Dermis microvascular lymphatic vessel endothelial cell (primary cell): ENCODE measurements at regions not wholly inside any gene's neighbourhood (a gene's known extent, or its start where the extent isn't known, plus 50 kb on each side); places are given as distances from the start of the nearest gene placed in this dataset.
A peak's percentile ranks its signal among the peaks of the same experiment; 100 is the strongest.
"Not testable (repeated sequence)": the region's sequence is repeated elsewhere in the genome, so short reads cannot be mapped to it uniquely, and the experiment has no call there.

ENCODE experiments used
- DNase-seq, 2 donors: peaks; one replicate each; pipeline versions ENCODE4 v3.0.0 to v3.0.0-alpha.2; 2010; ENCODE audit warnings: low read depth in 2 of 2

DNA sequence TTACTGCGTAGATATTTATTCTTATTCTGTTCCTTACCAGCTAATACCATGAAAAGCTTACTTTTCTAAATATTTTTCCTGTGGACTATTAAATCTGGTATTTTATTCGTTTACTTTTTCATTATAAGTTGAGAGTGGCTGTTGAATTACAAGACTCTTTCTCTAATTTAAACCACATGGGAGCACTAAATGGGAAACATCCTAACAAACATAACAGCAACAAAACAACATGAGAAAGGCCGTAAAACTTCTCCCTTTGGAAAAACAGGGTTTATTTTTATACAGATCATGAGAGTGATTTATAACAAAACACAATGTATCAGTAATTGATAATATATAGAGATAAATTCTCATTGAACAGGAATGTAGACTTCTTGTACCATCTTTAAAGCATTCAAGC lies 1592.1 kb downstream of the EFNB2 start:
- no peak for DNase-seq

DNA sequence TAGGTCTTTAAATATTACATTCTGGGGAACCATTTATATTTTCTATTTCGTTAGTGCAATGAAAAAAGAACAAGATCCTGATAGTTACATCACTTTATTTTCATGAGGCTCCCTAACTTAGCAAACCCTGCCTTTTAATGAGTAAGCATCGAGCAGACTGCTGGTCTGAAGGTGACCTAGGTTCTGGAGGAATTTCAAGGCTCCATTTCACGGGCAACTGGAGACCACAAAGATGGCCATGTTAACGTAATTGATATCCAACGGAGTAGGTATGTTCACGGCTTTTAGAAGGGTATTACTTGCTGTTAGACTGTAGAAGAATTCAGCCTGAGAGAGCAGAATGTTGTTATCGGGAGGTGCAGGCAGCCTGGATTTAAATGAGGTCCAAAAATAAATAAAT lies 1597.6 kb downstream of the EFNB2 start:
- no peak for DNase-seq

DNA sequence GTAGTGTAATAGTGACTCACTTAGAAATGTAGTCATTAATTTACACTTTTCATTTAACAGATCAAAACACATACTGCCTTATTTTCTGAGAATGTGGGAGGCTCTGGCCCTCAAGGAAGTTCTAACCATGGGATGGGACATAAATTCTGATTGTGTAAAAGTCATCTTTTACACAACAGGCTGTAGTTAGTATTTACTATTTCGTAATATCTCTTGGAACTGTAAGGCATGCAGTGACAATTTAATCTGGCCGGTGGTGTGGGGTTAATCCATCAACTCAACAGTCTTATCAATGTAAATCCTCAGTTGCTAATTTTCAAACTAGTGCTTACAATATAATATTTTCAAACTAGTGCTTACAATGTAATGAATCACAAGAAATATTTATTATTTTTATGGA lies 1599.2 kb downstream of the EFNB2 start:
- no peak for DNase-seq

DNA sequence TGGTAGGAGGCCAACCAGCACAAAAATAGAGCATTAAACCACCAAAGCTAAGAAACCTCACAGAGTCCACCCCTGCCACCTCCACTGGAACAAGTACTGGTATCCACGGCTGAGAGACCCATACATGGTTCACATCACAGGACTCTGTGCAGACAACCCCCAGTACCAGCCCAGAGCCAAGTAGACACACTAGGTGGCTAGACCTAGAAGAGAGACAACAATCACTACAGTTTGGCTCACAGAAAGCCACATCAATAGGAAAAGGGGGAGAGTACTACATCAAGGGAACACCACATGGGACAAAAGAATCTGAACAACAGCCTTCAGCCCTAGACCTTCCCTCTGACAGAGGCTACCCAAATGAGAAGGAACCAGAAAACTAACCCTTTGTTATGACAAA lies 1614.9 kb downstream of the EFNB2 start:
- not testable (repeated sequence) for DNase-seq

DNA sequence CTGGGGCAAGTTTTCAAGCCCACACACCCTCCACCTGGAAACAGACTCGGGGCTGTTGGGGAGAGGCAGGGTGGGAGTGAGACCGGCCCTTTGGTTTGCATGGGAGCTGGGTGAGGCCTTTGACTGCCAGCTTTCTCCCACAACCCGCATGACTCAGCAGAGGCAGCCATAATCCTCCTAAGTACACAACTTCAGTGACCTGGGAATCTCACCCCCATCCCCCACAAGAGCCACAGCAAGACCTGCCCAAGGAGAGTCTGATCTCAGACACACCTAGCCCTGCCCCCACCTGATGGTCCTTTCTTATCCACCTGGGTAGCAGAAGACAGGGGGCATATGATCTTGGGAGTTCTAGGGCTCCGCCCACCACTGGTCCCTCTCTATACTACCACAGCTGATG lies 1615.4 kb downstream of the EFNB2 start:
- no peak for DNase-seq

DNA sequence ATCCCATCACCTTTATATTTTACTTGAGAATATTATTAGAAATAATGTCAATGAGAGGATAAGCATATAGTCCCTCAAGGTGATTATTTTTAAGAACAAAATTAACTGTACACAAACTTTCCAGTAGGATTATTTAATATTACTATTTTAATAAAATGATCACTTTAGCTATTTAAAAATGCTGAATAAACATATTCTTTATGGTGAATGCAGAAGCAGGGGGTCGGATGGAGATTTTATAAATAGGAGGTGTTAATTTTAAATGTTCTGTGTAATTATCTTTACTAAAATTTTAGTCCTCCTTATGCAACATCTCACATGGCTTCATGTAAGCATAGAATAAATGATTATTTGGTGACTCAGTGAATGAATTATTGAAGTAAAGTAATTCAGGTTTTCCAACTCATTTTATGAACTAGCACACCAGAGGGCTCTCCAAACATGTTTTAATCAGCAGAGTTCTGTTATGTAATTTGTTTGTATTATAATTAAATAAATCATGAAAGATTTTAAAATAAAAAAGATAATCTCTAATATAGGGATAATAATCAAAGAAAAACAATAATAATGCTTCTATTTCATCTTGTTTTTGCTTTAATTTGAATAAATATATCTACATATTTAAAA lies 1635.2 kb downstream of the EFNB2 start:
- DNase-seq: peak; percentile 3 to 5

DNA sequence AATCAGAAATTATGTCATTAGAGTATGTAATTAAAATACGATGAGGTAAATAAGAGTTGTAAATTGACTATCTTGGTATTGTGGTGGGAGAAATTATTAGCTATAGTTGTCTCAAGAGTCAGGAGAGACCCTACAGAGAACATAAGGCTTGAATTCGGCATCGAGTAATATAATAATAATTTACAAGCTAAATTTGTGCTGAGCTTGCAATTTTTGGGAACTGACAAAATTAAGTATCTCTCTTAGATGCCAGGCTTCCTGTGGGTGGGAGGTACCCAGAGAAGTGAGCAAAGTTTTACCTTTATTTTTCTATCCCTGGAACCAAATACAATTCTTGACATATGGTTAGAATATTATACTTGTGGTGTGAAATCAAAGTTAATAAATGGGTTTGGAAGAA lies 1637.0 kb downstream of the EFNB2 start:
- no peak for DNase-seq

DNA sequence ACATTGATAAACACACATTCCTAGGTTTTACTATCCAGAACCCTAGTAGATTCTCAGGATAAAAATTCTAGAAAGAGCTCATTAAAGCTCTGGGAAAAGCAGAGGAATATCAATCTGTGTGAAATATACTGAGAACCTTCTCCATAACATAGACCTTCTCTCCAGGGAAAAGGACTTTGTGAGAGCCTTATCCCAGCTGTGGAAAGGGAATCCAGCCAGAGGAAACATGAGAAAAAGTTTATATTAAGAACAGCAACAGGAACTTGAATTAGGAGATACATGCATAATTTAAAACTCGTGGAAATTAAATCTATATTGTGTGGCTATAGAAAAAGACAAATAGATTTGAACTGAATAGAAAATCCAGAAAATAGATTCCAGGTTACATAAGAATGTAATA lies 1639.9 kb downstream of the EFNB2 start:
- DNase-seq: no peak

DNA sequence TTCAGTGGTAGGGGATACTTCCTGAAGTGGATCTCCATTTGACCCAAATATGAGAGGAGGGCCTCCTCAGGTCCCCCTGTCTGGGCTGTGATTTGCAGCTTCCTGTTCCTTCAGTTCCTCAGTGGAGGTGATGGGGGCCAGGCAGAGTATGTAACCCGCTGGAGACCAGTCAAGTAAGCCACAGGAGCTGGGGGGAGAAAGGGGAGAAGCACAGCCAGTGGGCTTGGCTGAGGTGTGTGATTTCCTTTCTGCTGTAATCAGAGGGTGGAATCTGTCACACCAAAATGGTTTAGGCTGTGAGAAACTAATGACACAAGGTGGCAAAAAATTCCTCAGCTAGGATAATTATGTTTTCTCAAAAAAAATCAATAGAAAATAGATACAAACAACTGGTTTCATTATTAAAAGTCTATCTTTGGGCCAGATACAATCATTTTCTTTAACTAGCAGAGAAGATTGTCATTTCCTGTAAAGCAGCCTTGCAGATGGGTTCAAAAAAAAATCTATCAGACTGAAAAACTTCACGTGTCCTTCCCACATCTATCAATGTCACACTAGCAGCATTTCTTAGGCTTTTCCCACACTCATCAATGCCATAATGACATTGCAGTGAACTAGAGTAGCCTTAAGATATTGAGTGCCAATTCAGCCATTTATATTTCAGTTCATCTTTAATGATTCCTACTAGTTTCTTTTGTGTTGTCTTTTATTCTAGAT lies 1660.3 kb downstream of the EFNB2 start:
- DNase-seq: no peak

DNA sequence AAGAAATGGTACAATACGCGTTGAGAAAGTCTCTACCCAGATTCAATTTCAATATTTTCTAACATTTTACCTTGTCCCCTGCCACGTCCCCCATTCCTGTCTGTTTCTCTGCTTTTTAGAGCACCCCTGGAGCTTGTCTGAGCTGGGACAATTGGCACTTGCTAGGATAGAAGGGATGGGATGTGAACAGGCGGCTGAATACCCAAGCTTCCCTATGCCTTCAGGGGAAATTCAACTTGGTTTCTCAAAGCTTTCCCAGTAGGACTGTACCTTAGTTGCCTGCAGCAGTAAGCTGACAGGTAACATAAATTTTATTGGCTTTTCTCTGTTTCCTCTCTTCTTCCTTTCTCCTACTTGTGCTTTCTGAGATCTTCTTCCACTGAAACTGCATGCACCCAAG lies 1663.3 kb downstream of the EFNB2 start:
- no peak for DNase-seq

DNA sequence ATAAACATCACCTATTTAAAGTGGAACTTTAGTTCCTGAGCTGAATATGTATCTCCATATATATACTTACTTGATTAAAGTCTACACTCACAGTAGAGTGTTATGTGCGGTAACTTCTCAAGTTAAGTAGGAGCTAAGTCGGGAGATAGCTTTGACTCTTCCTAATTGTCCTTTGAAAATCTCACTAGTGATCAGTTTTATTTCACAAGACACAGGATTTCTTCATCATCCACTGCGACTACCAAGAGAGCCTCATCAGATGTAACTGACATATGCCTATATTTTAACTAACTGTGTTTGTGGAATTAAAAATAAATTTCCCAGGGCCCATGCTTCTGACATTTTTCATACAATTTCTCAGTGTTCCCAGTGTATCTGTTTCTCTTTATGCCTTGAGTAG lies 1664.0 kb downstream of the EFNB2 start:
- no peak for DNase-seq

DNA sequence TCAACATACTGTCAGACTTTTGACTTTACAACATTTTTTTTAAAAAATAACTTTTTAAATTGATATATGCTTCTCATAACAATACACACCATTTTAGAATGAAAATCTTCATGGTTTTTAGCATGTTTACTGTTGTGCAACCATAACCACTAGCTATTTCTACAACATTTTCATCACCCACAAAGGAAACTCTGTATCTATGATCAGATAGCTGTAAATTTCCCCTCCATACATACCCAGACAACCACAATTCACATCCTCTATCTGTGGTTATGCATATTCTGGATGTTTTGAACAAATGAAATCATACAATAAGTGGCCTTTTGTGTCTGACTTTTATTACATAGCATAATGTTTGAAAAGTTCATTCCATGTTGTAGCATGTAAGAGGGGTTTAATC lies 1666.0 kb downstream of the EFNB2 start:
- no peak for DNase-seq

DNA sequence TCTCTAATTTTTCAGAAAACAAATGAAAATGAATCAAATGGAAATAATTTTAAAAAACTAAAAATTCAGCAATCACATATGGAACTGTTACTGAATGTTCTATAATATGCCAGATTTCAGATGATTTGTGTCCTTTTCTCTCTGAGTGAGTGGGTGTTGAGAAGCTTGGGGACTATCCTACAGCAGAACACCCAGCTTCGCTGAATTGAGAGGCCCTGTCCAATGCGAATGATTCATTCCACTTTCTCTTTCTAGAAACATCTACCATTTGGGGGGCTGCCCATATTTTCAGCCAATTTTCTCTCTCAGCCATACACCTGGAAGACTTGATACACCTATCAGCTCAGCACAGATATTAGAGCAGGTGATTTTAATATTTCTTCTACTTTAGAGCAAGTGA lies 1666.7 kb downstream of the EFNB2 start:
- DNase-seq: no peak

DNA sequence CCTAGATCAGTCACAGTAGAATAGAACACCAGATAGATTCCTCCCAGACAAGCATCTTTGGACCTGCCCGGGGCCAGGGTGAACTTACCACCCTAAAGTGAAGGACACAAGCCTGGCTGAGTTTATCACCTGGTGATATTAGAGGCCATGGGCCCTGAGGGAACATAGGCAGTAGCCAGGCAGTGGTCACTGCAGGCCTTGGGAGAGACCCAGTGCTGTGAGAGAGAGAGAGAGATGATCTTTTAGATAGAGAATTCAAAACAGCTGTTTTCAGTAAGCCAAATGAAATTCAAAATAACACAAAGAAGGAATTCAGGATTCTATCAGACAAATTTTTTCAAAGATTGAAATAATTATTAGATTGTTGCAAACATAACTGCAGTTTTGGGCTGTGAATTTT lies 1679.9 kb downstream of the EFNB2 start:
- DNase-seq: no peak

DNA sequence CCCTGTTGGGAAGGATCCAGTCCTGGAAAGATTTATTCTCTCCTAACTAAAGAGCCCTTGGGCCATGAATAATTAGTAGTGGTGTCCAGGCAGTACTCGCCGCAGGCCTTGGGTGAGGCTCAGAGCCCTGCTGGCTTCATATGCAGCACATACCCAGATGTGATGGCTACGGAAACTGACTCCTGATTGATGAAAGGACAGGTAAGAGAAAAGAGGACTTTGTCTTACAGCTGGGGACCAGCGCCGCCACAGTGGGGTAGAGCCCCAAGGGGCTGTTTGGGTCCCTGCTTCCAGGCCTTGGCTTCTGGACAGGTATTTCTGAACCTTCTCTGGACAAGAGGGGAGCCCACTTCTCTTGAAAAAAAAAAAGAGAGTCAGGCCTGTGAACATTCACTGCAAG lies 1680.8 kb downstream of the EFNB2 start:
- no peak for DNase-seq

DNA sequence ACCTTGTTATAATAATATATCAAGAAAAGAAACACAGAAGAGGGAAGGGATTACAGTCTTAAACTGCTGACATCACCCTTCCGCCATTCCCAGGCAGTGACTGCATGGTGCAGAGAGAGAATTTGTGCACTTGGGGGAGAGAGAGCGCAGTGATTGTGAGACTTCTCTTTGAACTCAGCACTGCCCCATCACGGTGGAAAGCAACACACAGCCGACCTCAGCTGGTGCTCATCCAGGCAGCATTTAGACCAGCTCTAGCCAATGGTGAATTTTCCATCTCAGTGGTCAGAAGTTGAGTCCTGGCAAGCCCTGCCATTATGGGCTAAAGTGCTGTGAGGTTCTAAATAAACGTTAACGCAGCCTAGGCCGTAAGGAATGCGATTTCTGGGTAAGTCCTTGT lies 1681.5 kb downstream of the EFNB2 start:
- no peak for DNase-seq

DNA sequence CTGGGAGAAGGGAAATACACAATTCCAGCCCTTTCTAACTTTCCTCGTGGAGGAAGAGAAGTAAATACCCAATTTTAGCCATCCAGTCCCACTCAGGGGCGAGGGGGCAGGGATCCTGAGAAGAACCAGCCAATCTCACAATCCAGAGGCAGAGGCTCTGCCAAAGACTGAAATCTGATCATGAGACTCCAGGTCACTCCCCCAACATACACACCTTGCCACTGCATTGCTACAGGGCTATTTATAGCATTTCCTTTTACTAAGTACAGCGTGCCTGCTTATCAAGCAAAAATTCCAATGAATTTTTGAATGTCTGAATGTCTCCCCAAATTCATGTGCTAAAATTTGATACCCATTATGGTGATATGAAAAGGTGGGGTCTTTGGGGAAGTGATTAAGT lies 1687.5 kb downstream of the EFNB2 start:
- DNase-seq: no peak

DNA sequence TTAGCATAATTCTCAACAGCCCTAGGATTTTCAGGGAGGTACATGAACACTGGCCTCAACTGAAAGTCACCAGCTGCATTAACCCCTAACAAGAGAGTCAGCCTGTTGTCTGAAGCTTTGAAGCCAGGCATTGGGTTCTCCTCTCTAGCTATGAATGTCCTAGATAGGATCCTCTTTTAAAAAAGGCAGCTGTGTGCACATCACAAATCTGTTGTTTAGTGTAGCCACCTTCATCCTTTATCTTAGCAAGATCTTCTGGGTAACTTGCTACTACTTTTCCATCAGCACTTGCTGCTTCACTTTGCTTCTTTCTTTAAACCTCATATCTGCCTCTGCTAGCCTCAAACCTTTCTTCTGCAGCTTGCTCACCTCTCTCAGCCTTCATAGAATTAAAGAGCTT lies 1692.1 kb downstream of the EFNB2 start:
- DNase-seq: no peak

DNA sequence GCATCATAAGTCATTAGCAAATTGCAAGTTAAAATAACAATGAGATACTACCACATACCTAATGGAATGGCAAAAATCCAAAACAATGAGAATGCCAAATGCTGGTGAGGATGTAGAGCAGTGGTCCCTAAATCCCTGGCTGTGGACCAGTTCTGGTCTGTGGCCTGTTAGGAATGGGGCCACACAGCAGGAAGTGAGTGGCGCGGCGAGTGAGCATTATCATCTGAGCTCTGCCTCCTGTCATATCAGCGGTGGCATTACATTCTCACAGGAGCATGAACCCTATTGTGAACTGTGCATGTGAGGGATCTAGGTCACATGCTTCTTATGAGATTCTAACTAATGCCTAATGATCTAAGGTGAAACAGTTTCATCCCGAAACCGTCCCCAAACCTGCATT lies 1694.4 kb downstream of the EFNB2 start:
- DNase-seq: peak in 1 of 2 donors; percentile 28

DNA sequence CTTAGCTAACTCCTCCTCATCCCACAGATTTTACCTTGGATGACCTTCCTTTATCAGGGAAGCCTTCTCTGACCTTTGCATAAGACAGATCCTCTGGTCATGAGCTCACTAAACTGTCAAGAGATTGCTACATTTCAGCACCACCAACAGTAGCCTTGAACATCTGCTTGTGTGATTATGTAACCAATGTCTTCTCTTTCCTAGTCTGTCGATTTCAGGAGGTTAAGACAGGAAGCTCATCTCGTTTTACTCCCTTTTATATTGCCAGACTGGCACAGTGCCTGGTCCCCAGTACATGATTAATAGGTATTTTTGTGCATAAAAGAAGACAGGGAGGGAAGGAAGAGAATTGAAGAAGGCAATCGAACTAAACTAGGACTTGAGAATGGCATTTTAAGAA lies 1697.7 kb downstream of the EFNB2 start:
- no peak for DNase-seq

DNA sequence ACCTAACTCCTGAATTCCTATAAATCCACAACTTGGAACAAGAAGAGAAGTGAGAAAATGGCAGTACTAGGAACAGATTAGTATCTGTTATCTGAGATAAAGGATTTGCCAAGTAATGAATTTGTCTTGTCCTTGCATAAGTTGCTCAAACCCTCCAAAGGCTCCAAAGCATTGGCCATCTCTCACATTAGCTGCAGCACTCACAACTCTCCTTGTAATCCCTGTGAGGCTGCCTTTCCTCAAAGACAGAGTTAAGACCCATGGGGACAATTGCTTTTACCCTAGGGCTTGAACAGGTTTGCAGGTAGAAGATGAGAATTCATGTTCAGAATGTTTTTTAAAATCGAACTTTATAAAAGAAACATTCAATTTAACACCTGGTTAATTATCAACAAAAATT lies 1702.2 kb downstream of the EFNB2 start:
- DNase-seq: no peak

DNA sequence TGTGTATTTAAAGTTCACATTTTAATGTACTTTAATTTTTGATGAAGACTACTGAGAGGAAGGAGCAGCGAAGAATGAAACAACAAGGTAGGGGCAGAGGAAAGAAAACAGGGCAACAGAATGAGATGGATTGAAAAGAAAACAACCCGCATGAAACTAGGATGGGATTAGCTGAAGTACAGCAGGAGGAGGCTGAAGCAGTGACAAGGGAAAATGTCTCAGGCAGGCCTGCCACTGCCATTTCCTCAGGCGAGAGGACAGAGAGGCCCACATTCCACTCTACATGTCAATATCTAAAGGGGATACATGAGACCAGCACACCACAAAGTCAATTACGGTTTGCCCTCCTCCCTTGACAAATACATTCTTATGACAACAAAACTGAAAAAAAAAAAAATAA lies 1703.2 kb downstream of the EFNB2 start:
- no peak for DNase-seq

DNA sequence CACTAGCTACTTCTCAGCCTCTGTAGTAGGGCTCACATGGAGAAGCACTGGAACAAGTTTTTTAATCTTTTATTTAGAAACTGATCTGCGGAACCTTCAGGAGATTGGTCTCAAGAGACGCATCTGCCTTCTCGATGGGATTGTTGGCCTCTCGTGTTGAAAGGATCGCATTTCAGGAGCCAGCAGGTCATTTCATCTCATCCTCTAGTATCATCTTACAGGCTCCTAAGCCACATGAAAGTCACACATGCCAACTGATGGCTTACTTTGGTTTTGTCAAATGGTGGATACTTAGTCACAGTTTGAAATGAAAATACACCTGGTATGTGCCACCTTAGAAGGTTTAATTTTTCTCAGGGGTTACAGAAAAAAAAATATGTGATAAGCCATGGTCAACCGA lies 1703.6 kb downstream of the EFNB2 start:
- no peak for DNase-seq

DNA sequence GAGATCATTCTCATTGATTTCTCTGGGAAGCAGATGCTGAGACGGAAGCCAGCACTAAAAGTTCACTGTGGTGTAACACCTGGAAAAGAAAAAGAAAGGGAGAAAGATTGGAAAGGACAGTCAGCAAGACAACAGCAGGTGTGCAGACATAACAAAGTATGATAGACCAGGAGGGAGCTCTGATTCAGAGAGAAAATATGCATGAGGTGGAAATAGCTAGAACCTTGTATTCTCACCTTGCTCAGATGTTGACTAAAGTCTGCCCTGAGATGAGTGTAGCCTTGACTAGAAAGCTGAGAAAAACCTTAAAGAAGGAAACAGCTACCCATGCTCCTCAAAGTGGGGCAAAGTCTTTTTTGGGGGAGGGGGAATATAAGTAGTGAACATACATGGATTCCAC lies 1711.8 kb downstream of the EFNB2 start:
- no peak for DNase-seq
